ENCODE measurements at regions not wholly inside any gene's neighbourhood (a gene's known extent, or its start where the extent isn't known, plus 50 kb on each side); places are given as distances from the start of the nearest gene placed in this dataset.

GRCh38 chr14:81784084-81784483 is 250.4 kb upstream of the SEL1L start:
- Histone ChIP-seq H2AFZ (ENCODE audit: low read depth) (no peak overlapping the region), H3K27ac (no peak overlapping the region), H3K9ac (no peak overlapping the region), H3K27me3 (ENCODE audit: insufficient read depth, low read depth) (no peaks in the 10 kb centered on the region), H3K4me2 (no peak overlapping the region), H4K20me1 (ENCODE audit: insufficient read depth) (no peaks in the 10 kb centered on the region), H3K79me2 (ENCODE audit: insufficient read depth, low read depth) (no peaks in the 10 kb centered on the region), H3K36me3 (ENCODE audit: insufficient read depth) (no peaks in the 10 kb centered on the region), H3K4me3 (IDR thresholded peaks at IDR 0.05; ENCODE audit: insufficient read depth, low read depth, low read length) (no peak overlapping the region), H3K4me1 (ENCODE audit: low read depth, poor library complexity, severe bottlenecking) (no peaks in the 10 kb centered on the region)
- no peak for TF ChIP-seq CTCF (conservative IDR thresholded peaks at IDR 0.05; ENCODE audit: low read depth, low read length)

GRCh38 chr14:81797315-81797714 is 263.7 kb upstream of the SEL1L start:
- Histone ChIP-seq H3K4me2 (no peak overlapping the region), H3K9ac (no peak overlapping the region), H2AFZ (ENCODE audit: low read depth) (no peak overlapping the region), H3K36me3 (ENCODE audit: insufficient read depth) (no peaks in the 10 kb centered on the region), H3K4me3 (IDR thresholded peaks at IDR 0.05; ENCODE audit: insufficient read depth, low read depth, low read length) (no peak overlapping the region), H3K79me2 (ENCODE audit: insufficient read depth, low read depth) (no peaks in the 10 kb centered on the region), H3K4me1 (ENCODE audit: low read depth, poor library complexity, severe bottlenecking) (no peaks in the 10 kb centered on the region), H4K20me1 (ENCODE audit: insufficient read depth) (no peaks in the 10 kb centered on the region), H3K27ac (no peak overlapping the region), H3K27me3 (ENCODE audit: insufficient read depth, low read depth) (no peaks in the 10 kb centered on the region)
- no peak for TF ChIP-seq CTCF (conservative IDR thresholded peaks at IDR 0.05; ENCODE audit: low read depth, low read length)

- H3K27ac ChIP-seq: no peak overlapping the region
- no peak overlapping the region for H3K9ac ChIP-seq
- H4K20me1 ChIP-seq (ENCODE audit: insufficient read depth): no peaks in the 10 kb centered on the region
- H2AFZ ChIP-seq (ENCODE audit: low read depth): no peak overlapping the region
- H3K4me3 ChIP-seq (IDR thresholded peaks at IDR 0.05; ENCODE audit: insufficient read depth, low read depth, low read length): no peak overlapping the region
- H3K4me2 ChIP-seq: no peak overlapping the region
- no peaks in the 10 kb centered on the region for H3K4me1 ChIP-seq (ENCODE audit: low read depth, poor library complexity, severe bottlenecking)
- no peaks in the 10 kb centered on the region for H3K27me3 ChIP-seq (ENCODE audit: insufficient read depth, low read depth)
- no peaks in the 10 kb centered on the region for H3K36me3 ChIP-seq (ENCODE audit: insufficient read depth)
- no peak for TF ChIP-seq CTCF (conservative IDR thresholded peaks at IDR 0.05; ENCODE audit: low read depth, low read length)
- H3K79me2 ChIP-seq (ENCODE audit: insufficient read depth, low read depth): no peaks in the 10 kb centered on the region
These were observed 268.3 kb upstream of the SEL1L start for GRCh38 chr14:81801921-81802320.

GRCh38 chr14:81802341-81802740 is 268.7 kb upstream of the SEL1L start:
- Histone ChIP-seq H3K4me2 (no peak overlapping the region), H3K4me1 (ENCODE audit: low read depth, poor library complexity, severe bottlenecking) (no peaks in the 10 kb centered on the region), H3K79me2 (ENCODE audit: insufficient read depth, low read depth) (no peaks in the 10 kb centered on the region), H4K20me1 (ENCODE audit: insufficient read depth) (no peaks in the 10 kb centered on the region), H3K27me3 (ENCODE audit: insufficient read depth, low read depth) (no peaks in the 10 kb centered on the region), H3K9ac (no peak overlapping the region), H3K4me3 (IDR thresholded peaks at IDR 0.05; ENCODE audit: insufficient read depth, low read depth, low read length) (no peak overlapping the region), H3K36me3 (ENCODE audit: insufficient read depth) (no peaks in the 10 kb centered on the region), H3K27ac (no peak overlapping the region), H2AFZ (ENCODE audit: low read depth) (no peak overlapping the region)
- no peak for TF ChIP-seq CTCF (conservative IDR thresholded peaks at IDR 0.05; ENCODE audit: low read depth, low read length)

GRCh38 chr14:81805785-81806184 is 272.1 kb upstream of the SEL1L start:
- H3K27me3 ChIP-seq (ENCODE audit: insufficient read depth, low read depth): no peaks in the 10 kb centered on the region
- TF ChIP-seq CTCF (conservative IDR thresholded peaks at IDR 0.05; ENCODE audit: low read depth, low read length): no peak

More at GRCh38 chr14:81805785-81806184, 272.1 kb upstream of the SEL1L start:
- H3K36me3 ChIP-seq (ENCODE audit: insufficient read depth): no peaks in the 10 kb centered on the region
- no peak overlapping the region for H2AFZ ChIP-seq (ENCODE audit: low read depth)
- H3K27ac ChIP-seq: no peak overlapping the region
- H3K4me3 ChIP-seq (IDR thresholded peaks at IDR 0.05; ENCODE audit: insufficient read depth, low read depth, low read length): no peak overlapping the region
- no peak overlapping the region for H3K4me2 ChIP-seq
- no peak overlapping the region for H3K9ac ChIP-seq
- no peaks in the 10 kb centered on the region for H3K79me2 ChIP-seq (ENCODE audit: insufficient read depth, low read depth)
- H4K20me1 ChIP-seq (ENCODE audit: insufficient read depth): no peaks in the 10 kb centered on the region
- H3K4me1 ChIP-seq (ENCODE audit: low read depth, poor library complexity, severe bottlenecking): no peaks in the 10 kb centered on the region
